Peyer's patch (tissue), 4 donors: ENCODE measurements at regions not wholly inside any gene's neighbourhood (a gene's known extent, or its start where the extent isn't known, plus 50 kb on each side); places are given as distances from the start of the nearest gene placed in this dataset.

ENCODE experiments used
- DNase-seq, 3 donors: peaks; one replicate each; pipeline ENCODE4 v3.0.0-alpha.2; 2017 to 2019
- H3K27ac ChIP-seq, 4 donors: fragments of 200-600 bp; sonication (generic); one replicate each; pipeline ENCODE4 v1.5.1; 2016 to 2019
- H3K27me3 ChIP-seq, 2 donors: fragments of 200-600 bp; sonication (generic); one replicate each; pipeline ENCODE4 v1.5.1; 2019
- H3K36me3 ChIP-seq, 3 donors: fragments of 200-600 bp; sonication (generic); one replicate each; pipeline ENCODE4 v1.5.1; 2016 to 2019
- H3K4me1 ChIP-seq, 4 donors: fragments of 200-600 bp; sonication (generic); one replicate each; pipeline ENCODE4 v1.5.1; 2016 to 2019
- H3K4me3 ChIP-seq, 4 donors: fragments of 200-600 bp; sonication (generic); 1 replicate in 3 of 4; 2 replicates in 1 of 4; pipeline ENCODE4 v1.5.1; 2016 to 2019; ENCODE audit warnings: mild to moderate bottlenecking in 1 of 4
- H3K9me3 ChIP-seq, 4 donors: fragments of 200-600 bp; sonication (generic); one replicate each; pipeline ENCODE4 v1.5.1; 2016 to 2019; ENCODE audit warnings: mild to moderate bottlenecking in 1 of 4
- POLR2A ChIP-seq, 2 donors: fragments of 450-650 bp; IDR thresholded peaks; one replicate each; pipeline ENCODE4 v1.5.1; 2017; ENCODE audit warnings: antibody characterized with exemption in 2 of 2, mild to moderate bottlenecking in 2 of 2, moderate library complexity in 2 of 2
- TF ChIP-seq, protein P1 (sequence below), 6 experiments: fragments of 450-650 bp in 4 of 6; fragments of 200-600 bp in 2 of 6; sonication (generic) in 1 of 6; IDR thresholded peaks; one replicate each; pipeline ENCODE4 v1.5.1; 2017 to 2019; ENCODE audit warnings: antibody characterized with exemption in 6 of 6, mild to moderate bottlenecking in 3 of 6, moderate library complexity in 1 of 6

GRCh38 chrX:724256-724655, 93.7 kb downstream of the SHOX start:
- Histone ChIP-seq H3K4me3 (no peak overlapping the region), H3K27ac (no peak overlapping the region), H3K4me1 (no peaks in the 10 kb centered on the region), H3K27me3 (no peaks in the 10 kb centered on the region), H3K9me3 (peaks cover 0 to 11% (median 2%) of the 10 kb centered on the region in 4 donors), H3K36me3 (no peaks in the 10 kb centered on the region)
- TF ChIP-seq POLR2A (IDR thresholded peaks at IDR 0.05): no peak
- TF ChIP-seq, protein P1, sequence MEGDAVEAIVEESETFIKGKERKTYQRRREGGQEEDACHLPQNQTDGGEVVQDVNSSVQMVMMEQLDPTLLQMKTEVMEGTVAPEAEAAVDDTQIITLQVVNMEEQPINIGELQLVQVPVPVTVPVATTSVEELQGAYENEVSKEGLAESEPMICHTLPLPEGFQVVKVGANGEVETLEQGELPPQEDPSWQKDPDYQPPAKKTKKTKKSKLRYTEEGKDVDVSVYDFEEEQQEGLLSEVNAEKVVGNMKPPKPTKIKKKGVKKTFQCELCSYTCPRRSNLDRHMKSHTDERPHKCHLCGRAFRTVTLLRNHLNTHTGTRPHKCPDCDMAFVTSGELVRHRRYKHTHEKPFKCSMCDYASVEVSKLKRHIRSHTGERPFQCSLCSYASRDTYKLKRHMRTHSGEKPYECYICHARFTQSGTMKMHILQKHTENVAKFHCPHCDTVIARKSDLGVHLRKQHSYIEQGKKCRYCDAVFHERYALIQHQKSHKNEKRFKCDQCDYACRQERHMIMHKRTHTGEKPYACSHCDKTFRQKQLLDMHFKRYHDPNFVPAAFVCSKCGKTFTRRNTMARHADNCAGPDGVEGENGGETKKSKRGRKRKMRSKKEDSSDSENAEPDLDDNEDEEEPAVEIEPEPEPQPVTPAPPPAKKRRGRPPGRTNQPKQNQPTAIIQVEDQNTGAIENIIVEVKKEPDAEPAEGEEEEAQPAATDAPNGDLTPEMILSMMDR (IDR thresholded peaks at IDR 0.05): no peak
- no peak for DNase-seq

DNA sequence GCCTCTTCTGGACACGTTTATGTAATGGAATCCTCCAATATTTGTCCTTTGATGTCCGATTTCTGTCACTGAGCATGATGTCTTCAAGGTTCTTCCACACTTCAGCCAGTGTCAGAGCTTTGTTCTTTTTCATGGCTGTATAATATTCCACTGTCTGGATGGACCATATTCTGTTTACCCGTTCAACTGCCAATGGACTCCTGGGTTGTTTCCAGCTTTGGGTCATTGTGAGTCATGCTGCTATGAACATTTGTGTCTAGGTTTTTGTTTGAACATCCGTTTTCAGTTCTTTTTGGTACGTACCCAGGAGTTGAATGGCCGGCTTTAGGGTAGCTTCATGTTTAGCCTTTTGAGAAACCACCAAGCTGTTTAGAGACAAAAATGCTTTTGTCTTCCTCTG, 93.2 kb downstream of the SHOX start:
- Histone ChIP-seq H3K4me3 (no peak overlapping the region), H3K9me3 (peaks cover 0 to 11% (median 2%) of the 10 kb centered on the region in 4 donors), H3K27me3 (no peaks in the 10 kb centered on the region), H3K4me1 (no peaks in the 10 kb centered on the region), H3K36me3 (no peaks in the 10 kb centered on the region), H3K27ac (no peak overlapping the region)
- no peak for DNase-seq
- TF ChIP-seq, protein P1 (IDR thresholded peaks at IDR 0.05): no peak
- TF ChIP-seq POLR2A (IDR thresholded peaks at IDR 0.05): no peak

- peaks cover 0 to 11% (median 2%) of the 10 kb centered on the region in 4 donors for H3K9me3 ChIP-seq
- no peak for DNase-seq
- TF ChIP-seq POLR2A (IDR thresholded peaks at IDR 0.05): no peak
- TF ChIP-seq, protein P1 (IDR thresholded peaks at IDR 0.05): no peak
Measured at GRCh38 chrX:721354-721753, 90.8 kb downstream of the SHOX start.

DNA sequence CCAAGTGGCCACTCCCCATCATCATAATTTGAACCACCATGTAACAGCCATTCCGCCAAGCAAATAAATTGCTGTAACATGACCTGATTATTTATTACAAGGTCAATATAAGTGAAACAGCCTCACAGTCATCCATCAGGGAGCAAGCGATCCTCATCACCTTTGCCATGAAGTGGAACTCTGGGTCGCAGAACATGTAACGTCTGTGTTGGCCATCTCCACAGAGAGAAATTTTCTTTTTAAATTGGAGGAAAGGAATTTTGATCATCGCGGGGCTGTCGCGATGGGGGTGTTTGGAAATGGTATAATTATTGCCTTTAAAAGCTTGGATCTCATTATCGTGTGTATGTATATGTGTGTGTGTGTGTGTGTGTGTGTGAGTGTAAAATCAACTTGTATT, 90.2 kb downstream of the SHOX start:
- Histone ChIP-seq H3K27ac (no peak overlapping the region), H3K4me3 (no peak overlapping the region), H3K9me3 (peaks cover 0 to 11% (median 2%) of the 10 kb centered on the region in 4 donors), H3K4me1 (no peaks in the 10 kb centered on the region), H3K27me3 (no peaks in the 10 kb centered on the region), H3K36me3 (no peaks in the 10 kb centered on the region)
- no peak for DNase-seq
- TF ChIP-seq, protein P1 (IDR thresholded peaks at IDR 0.05): no peak
- TF ChIP-seq POLR2A (IDR thresholded peaks at IDR 0.05): no peak

More at GRCh38 chrX:721354-721753, 90.8 kb downstream of the SHOX start:
- Histone ChIP-seq H3K4me3 (no peak overlapping the region), H3K36me3 (no peaks in the 10 kb centered on the region), H3K27me3 (no peaks in the 10 kb centered on the region), H3K4me1 (no peaks in the 10 kb centered on the region), H3K27ac (no peak overlapping the region)

GRCh38 chrX:720250-720649, 89.7 kb downstream of the SHOX start:
- no peaks in the 10 kb centered on the region for H3K4me1 ChIP-seq
- H3K4me3 ChIP-seq: no peak overlapping the region
- no peaks in the 10 kb centered on the region for H3K27me3 ChIP-seq
- no peaks in the 10 kb centered on the region for H3K36me3 ChIP-seq
- peaks cover 0 to 11% (median 2%) of the 10 kb centered on the region in 4 donors for H3K9me3 ChIP-seq
- H3K27ac ChIP-seq: no peak overlapping the region
- no peak for TF ChIP-seq POLR2A (IDR thresholded peaks at IDR 0.05)
- TF ChIP-seq, protein P1 (IDR thresholded peaks at IDR 0.05): no peak
- DNase-seq: no peak

DNA sequence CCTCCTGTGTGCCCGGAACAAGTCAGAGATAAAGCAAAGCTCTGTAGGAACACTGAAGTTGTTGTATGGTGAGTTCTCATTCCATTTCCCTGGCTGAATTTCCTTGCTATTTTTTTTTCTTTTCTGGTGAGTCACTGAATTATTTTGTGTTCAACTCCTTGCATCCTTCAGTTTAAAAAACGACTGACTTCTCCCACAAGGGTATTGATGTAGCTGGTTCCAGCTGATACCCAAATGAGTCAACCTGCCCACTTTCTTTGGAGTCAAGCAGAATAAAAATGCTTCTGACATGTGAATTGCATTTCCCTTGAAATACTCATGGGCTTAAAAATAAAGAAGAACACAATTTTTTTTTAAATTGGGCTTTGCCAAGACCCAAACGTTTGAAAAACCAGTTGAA, 85.5 kb downstream of the SHOX start:
- H3K27ac ChIP-seq: no peak overlapping the region
- TF ChIP-seq POLR2A (IDR thresholded peaks at IDR 0.05): no peak
- TF ChIP-seq, protein P1 (IDR thresholded peaks at IDR 0.05): no peak
- H3K4me3 ChIP-seq: no peak overlapping the region
- H3K4me1 ChIP-seq: no peaks in the 10 kb centered on the region
- H3K9me3 ChIP-seq: peaks cover 0 to 10% (median 0%) of the 10 kb centered on the region in 4 donors
- H3K36me3 ChIP-seq: no peaks in the 10 kb centered on the region
- H3K27me3 ChIP-seq: no peaks in the 10 kb centered on the region
- no peak for DNase-seq
